SIG-M5 treated with dmso at 0.1 percent for 504 hours (cell line): ENCODE measurements at regions not wholly inside any gene's neighbourhood (a gene's known extent, or its start where the extent isn't known, plus 50 kb on each side); places are given as distances from the start of the nearest gene placed in this dataset.

ENCODE experiments used
- DNase-seq: peaks from one replicate; lab custom pipeline; 2025; ENCODE audit not compliant: unreplicated experiment; lab: John Stamatoyannopoulos, UW

GRCh38 chr7:18356191-18356645 is 139.3 kb upstream of the HDAC9 start:
- peak; percentile 79 for DNase-seq

DNA sequence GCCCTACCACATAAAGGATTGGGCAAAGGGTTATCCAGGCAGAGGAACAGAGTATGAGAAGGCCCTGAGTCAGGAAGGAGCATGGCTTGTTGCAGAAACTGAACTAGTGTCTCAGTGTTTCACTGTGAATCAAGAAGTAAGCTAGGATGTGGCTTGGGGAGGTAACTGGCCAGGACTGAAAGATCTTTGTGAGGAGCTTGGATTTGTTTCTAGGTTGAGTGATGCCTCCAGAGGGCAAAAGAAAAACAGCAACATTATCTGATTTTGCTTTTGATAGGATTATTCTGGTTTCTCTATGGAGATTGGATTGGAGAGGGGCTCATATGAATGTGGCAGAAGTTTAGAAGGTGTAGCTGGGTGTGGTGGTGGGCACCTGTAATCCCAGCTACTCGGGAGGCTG is 137.9 kb upstream of the HDAC9 start:
- peak; percentile 18 for DNase-seq

- DNase-seq: no peak
Observed at GRCh38 chr7:18361756-18362155, 133.8 kb upstream of the HDAC9 start.

DNA sequence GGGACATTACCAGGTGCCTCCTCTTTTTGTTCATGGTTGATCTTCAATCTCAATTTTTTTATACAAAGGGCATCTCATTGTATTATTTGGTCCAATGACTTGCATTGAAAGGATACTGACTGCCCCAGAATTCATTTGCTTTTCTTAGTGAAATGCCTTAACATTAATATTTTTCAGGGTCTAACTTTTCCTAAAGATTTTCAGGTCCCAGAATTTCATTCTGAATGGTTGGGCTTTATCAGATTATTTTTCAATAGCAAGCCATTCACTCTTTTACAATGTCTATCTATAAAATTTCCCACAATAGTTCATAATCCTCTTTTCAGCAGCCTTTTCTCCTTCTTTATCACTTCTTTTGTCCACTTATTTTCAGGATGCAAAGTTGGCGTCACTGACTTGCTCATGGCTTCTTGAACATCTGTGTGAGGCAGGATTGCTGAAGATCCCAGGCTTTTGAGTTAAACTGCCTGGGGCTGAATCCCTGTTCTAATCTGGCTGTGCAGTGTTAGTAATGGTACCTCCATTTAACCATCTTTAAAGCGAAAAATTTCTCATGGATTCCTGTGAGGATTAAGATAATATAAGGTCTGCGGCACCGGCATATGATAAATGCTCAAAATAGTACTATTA is 131.7 kb upstream of the HDAC9 start:
- DNase-seq: no peak

DNA sequence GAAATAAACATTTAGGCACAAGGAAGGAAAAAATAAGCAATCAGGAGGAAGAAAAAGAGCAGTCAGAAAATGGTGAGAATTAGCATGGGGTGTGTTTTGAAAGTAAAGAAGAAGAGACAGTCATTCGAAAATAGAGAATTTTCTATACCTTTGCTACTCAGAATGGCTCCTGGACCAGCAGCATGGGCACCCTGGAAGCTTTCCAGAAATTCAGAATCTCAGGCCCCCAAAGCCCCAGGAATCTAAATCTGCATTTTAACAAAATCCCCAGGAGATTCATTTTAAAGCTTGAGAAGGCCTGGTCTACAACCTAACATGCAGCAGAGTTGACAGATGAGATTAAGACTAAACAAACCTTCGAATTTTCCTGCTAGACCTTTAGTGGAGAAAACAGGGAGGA is 131.2 kb upstream of the HDAC9 start:
- DNase-seq: no peak

DNA sequence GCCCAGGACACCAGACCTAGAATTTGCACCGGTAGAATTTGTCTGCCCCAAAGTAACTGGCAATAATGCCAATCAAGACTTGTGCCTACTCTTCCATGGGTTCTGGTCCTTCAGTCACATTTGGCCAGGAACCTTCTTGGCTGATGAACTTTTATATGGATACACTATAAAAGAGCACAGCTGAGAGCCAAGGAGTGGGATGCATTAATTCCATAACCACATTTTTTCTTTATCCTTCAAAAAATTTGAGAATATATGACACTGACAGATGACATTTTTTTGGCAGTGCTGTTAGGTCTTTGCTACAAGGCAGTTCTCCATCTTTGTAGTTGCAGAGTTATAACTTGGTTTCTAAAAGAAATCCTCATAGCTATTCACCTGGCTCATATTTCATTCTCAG is 129.2 kb upstream of the HDAC9 start:
- no peak for DNase-seq

- no peak for DNase-seq
Observed at GRCh38 chr7:18369011-18369410, 126.5 kb upstream of the HDAC9 start.

DNA sequence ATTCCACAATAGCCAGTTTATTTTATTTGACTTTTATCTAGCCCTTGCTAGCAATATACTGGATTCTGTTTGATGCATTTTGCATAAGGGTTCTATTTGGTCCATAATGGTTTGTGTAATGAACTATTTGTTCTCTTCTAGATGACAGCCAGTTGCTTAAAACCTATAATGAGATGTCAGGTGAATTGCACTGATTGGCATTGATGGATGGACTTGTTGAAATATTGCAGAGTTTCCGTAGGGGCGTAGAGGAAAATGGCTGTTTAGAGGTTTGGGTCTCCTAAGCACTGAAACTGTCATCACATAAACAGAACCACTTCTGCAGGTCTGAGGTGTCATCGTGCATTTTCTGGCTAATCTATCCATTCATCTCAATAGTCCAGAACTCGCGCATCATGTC is 124.9 kb upstream of the HDAC9 start:
- no peak for DNase-seq

GRCh38 chr7:18378989-18379605 is 116.5 kb upstream of the HDAC9 start:
- DNase-seq: no peak

GRCh38 chr7:18384491-18385143 is 110.9 kb upstream of the HDAC9 start:
- no peak for DNase-seq

- no peak for DNase-seq
Observed at GRCh38 chr7:18386607-18387006, 108.9 kb upstream of the HDAC9 start.

DNA sequence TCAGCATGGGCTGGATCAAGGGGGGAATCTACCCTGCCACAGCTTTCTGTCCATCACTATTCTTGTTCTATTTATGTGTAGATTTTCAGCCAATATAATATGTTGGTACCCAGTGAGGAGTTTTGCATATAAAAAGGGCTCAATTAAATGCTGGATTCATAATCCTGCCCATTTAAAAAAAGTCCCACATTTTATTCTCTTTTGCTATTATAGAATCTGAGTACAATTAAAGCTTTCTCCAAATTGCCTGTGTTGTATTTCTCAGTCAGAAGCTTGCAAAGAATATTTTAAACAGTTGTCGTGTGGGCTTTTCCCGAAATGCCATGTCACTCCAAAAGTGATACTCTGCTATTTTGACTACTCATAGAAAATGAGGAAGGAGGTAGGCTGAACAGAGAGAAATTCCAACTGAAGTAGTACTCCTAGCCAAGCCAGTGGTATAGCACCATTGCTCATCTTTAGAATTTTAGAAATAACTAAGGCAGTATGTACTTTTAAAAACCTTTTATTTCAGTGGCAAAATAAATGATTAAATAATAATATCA is 108.3 kb upstream of the HDAC9 start:
- peak; percentile 3 for DNase-seq

DNA sequence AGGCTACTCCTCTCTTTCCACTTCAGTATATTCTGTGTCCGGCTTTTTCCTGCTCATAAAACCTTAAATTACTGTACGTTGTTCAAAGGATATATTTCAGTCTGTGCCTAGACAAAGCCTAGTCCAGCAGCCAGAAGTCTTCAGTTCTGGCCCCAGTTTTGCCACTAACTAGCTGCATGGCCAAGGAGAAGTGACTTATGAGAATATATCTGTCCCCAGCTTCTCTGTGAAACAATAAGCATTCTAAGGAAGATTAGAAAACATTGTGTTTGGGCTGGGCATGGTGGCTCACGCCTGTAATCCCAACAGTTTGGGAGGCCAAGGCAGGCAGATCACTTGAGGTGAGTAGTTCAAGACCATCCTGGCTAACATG is 105.0 kb upstream of the HDAC9 start:
- no peak for DNase-seq

DNA sequence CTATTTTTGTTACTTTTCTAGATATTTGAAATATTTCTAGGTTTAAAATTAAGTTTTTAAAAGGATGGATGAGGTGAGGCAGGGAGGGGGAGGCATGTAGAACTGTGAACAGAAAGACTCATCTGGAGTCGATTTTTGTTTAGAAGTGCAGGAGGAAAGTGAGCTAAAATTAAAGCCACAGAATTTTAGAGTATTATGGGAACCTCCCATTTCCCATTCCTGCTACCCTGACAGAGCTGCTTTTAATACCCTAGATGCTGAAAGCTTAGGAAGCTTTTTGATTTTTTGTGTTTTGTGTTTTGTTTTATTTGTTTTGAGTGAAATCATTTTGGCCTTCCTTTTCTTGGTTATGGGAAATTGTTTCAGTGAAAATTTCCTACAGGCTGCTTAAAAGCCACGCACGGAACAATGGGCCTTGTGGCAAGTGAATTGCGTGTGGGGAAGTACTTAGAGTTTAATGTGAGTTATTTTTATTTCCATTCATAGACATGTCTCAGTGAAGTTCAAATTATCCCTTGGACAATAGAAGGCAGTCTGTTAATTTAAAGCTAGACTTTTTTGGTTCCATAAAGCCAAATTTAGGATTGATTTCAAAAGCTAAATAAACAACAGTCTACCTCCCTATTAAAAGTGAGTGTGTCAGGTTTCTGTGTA is 102.0 kb upstream of the HDAC9 start:
- DNase-seq: no peak

DNA sequence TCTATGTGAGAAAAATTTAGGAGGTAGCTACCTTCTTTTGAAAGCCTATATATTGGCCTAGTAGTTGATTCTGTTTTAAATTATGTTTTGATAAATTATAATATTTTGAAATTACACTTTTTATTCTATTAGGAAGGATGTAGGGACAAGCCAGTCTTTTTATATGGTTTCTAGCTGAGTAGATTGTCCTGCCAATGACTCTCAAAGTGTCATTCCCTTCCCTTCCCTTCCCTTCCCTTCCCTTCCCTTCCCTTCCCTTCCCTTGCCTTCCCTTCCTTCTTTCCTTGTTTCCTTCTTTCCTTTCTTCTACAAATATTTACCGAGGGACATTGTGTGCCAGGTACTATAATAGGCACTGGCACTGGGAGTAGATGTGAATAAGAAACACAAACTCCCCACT is 99.7 kb upstream of the HDAC9 start:
- DNase-seq: no peak

DNA sequence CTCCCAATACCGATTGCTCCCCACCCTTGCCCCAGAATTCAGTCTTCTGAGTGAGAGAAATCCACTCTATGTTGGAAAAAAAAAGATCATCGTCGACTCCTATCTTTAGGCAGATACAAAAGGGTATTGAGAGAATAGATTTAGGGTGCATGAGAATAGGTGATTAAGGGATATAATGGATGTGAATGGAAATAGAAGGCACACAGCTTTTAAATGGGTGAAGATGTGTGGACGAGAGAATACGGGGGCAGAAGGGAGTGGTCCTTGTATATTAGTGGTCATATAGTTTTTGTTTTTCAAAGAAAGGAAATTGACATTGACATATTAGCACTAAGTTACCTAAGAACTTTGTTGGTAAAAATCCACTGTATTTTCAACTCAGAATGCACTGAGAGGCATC is 98.6 kb upstream of the HDAC9 start:
- DNase-seq: no peak

DNA sequence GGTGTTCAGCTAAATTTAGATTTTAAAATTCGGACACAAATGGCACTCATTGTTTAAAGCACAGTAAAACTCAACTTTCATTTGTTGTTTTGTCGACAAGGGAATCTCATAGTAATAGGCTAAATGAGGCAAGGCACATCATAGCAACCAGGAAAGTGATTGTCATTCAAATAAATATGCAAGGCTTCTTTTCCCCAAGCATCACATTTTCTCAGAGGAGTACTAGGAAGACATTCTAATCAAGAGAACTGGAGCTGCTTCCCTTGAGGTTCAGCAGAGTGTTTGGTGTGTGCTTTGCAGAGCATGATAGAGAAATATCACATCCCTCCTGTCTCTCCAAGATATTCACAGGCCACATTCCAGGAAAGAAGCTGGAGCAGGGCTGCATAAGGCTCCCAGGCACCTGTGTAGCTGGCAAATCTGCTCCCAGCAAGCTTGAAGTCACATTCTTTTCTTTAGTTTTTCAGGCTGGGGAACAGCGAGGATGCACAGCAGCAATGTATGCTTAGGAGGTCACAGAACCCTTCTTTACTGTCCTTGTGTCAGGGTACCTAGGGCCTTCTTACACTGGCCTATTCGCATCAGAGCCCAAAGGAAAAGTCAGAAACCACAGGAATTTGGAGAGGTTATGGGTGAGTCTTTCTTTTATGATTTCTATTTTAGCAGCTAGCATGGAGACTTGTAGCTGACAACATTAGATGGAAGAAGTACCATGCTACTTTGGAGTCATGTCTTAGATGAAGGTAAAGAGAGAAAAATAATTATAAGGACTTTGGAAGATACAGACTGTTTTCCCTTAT is 95.9 kb upstream of the HDAC9 start:
- no peak for DNase-seq

GRCh38 chr7:18400275-18400674 is 95.3 kb upstream of the HDAC9 start:
- DNase-seq: no peak

DNA sequence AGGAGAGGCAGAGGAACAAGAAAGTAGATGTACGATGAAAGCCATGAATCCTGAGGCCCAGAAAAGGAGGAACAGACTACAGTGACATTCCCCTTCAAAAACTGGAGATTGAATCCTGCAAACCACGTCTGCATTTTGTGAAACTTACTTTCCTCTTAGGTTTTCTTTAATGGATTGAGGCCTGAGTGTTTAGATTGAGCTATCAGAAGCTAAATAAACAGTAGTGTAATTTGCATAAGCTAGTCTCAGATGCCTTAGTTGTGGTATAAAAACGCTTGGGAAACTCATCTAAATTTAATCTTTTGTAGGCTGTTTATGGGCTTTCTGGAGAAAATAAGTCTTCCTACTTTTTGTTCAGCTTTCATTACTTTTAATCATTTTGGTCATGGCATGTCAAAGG is 94.8 kb upstream of the HDAC9 start:
- DNase-seq: no peak

DNA sequence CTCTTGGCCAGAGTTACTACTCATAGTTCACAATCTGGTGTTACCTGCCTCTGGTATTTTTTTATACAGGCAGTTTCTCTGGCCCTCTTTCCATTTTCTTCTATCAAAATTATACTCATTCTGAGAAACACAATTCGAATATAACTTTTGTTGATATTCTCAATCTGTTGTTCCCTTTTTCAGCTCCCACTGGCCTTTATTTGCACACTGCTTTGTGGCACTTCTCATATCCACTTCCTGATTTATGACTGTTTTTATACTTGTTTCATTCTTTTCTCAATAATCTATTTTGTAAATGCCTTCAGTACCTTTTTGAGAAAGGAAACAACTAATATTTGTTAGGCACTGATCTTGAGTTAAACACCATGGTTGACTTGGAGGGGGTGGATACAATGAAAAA is 93.8 kb upstream of the HDAC9 start:
- DNase-seq: peak; percentile 29
